Mucosa of stomach (tissue), 1 donor: ENCODE measurements at regions not wholly inside any gene's neighbourhood (a gene's known extent, or its start where the extent isn't known, plus 50 kb on each side); places are given as distances from the start of the nearest gene placed in this dataset.

Source experiments
- H3K27me3 ChIP-seq: one replicate; pipeline ENCODE4 v1.7.0; 2013; ENCODE audit warnings: mild to moderate bottlenecking, low read length; ENCODE audit not compliant: control insufficient read depth, insufficient read depth
- H3K36me3 ChIP-seq: one replicate; pipeline ENCODE4 v1.7.0; 2013; ENCODE audit warnings: low read length; ENCODE audit not compliant: control insufficient read depth, insufficient read depth
- H3K4me1 ChIP-seq: one replicate; pipeline ENCODE4 v1.7.0; 2013; ENCODE audit warnings: mild to moderate bottlenecking, low read length; ENCODE audit not compliant: control insufficient read depth, insufficient read depth
- H3K4me3 ChIP-seq: one replicate; pipeline ENCODE4 v1.7.0; 2013; ENCODE audit warnings: low read length
- H3K9ac ChIP-seq: one replicate; pipeline ENCODE4 v1.7.0; 2013; ENCODE audit warnings: mild to moderate bottlenecking, low read length, moderate library complexity
- H3K9me3 ChIP-seq: one replicate; pipeline ENCODE4 v1.7.0; 2013; ENCODE audit warnings: mild to moderate bottlenecking, low read length, moderate library complexity; ENCODE audit not compliant: control insufficient read depth
- donor health status: Pancreatic carcinoma.

GRCh38 chr6:148027201-148027600 is 315.4 kb upstream of the SASH1 start:
- H3K27me3 ChIP-seq, result no peaks in the 10 kb centered on the region
- H3K4me3 ChIP-seq, result no peak overlapping the region
- H3K4me1 ChIP-seq, result no peaks in the 10 kb centered on the region
- no peak overlapping the region for H3K9ac ChIP-seq
- no peaks in the 10 kb centered on the region for H3K36me3 ChIP-seq
- H3K9me3 ChIP-seq, result no peaks in the 10 kb centered on the region

- Histone ChIP-seq H3K36me3 (no peaks in the 10 kb centered on the region), H3K9ac (no peak overlapping the region), H3K4me3 (no peak overlapping the region), H3K4me1 (no peaks in the 10 kb centered on the region), H3K27me3 (no peaks in the 10 kb centered on the region), H3K9me3 (no peaks in the 10 kb centered on the region)
Measured at GRCh38 chr6:148035806-148036390, 306.7 kb upstream of the SASH1 start.

- Histone ChIP-seq H3K4me3 (no peak overlapping the region), H3K4me1 (no peaks in the 10 kb centered on the region), H3K27me3 (no peaks in the 10 kb centered on the region), H3K9ac (no peak overlapping the region), H3K36me3 (no peaks in the 10 kb centered on the region), H3K9me3 (no peaks in the 10 kb centered on the region)
Measured at GRCh38 chr6:148037496-148037895, 305.1 kb upstream of the SASH1 start.

GRCh38 chr6:148041546-148041945 is 301.1 kb upstream of the SASH1 start:
- Histone ChIP-seq H3K27me3 (no peaks in the 10 kb centered on the region), H3K4me3 (no peak overlapping the region), H3K4me1 (no peaks in the 10 kb centered on the region), H3K9me3 (no peaks in the 10 kb centered on the region), H3K9ac (no peak overlapping the region), H3K36me3 (no peaks in the 10 kb centered on the region)

- Histone ChIP-seq H3K36me3 (no peaks in the 10 kb centered on the region), H3K4me1 (no peaks in the 10 kb centered on the region), H3K9ac (no peak overlapping the region), H3K4me3 (no peak overlapping the region), H3K27me3 (no peaks in the 10 kb centered on the region), H3K9me3 (no peaks in the 10 kb centered on the region)
Measured at GRCh38 chr6:148042536-148042935, 300.1 kb upstream of the SASH1 start.

GRCh38 chr6:148044261-148044751 is 298.3 kb upstream of the SASH1 start:
- Histone ChIP-seq H3K36me3 (no peaks in the 10 kb centered on the region), H3K9ac (no peak overlapping the region), H3K4me1 (no peaks in the 10 kb centered on the region), H3K4me3 (no peak overlapping the region), H3K9me3 (no peaks in the 10 kb centered on the region), H3K27me3 (no peaks in the 10 kb centered on the region)

- H3K4me1 ChIP-seq, result no peaks in the 10 kb centered on the region
- no peaks in the 10 kb centered on the region for H3K36me3 ChIP-seq
- no peaks in the 10 kb centered on the region for H3K27me3 ChIP-seq
- no peaks in the 10 kb centered on the region for H3K9me3 ChIP-seq
- H3K4me3 ChIP-seq, result no peak overlapping the region
- H3K9ac ChIP-seq, result no peak overlapping the region
Measured at GRCh38 chr6:148044921-148045320, 297.7 kb upstream of the SASH1 start.

- no peak overlapping the region for H3K4me3 ChIP-seq
- H3K4me1 ChIP-seq, result no peaks in the 10 kb centered on the region
- no peak overlapping the region for H3K9ac ChIP-seq
- no peaks in the 10 kb centered on the region for H3K27me3 ChIP-seq
- H3K36me3 ChIP-seq, result no peaks in the 10 kb centered on the region
- H3K9me3 ChIP-seq, result no peaks in the 10 kb centered on the region
Measured at GRCh38 chr6:148053209-148053608, 289.4 kb upstream of the SASH1 start.

- no peaks in the 10 kb centered on the region for H3K4me1 ChIP-seq
- H3K9ac ChIP-seq, result no peak overlapping the region
- H3K9me3 ChIP-seq, result no peaks in the 10 kb centered on the region
- no peak overlapping the region for H3K4me3 ChIP-seq
- no peaks in the 10 kb centered on the region for H3K36me3 ChIP-seq
- H3K27me3 ChIP-seq, result no peaks in the 10 kb centered on the region
Measured at GRCh38 chr6:148053796-148054195, 288.8 kb upstream of the SASH1 start.

GRCh38 chr6:148054219-148054618 is 288.4 kb upstream of the SASH1 start:
- Histone ChIP-seq H3K27me3 (no peaks in the 10 kb centered on the region), H3K4me3 (no peak overlapping the region), H3K4me1 (no peaks in the 10 kb centered on the region), H3K9me3 (no peaks in the 10 kb centered on the region), H3K36me3 (no peaks in the 10 kb centered on the region), H3K9ac (no peak overlapping the region)

- no peaks in the 10 kb centered on the region for H3K4me1 ChIP-seq
- no peaks in the 10 kb centered on the region for H3K9me3 ChIP-seq
- no peak overlapping the region for H3K4me3 ChIP-seq
- no peaks in the 10 kb centered on the region for H3K36me3 ChIP-seq
- H3K27me3 ChIP-seq, result no peaks in the 10 kb centered on the region
- H3K9ac ChIP-seq, result no peak overlapping the region
Measured at GRCh38 chr6:148055419-148055818, 287.2 kb upstream of the SASH1 start.

- Histone ChIP-seq H3K4me1 (no peaks in the 10 kb centered on the region), H3K4me3 (no peak overlapping the region), H3K27me3 (no peaks in the 10 kb centered on the region), H3K9ac (no peak overlapping the region), H3K36me3 (no peaks in the 10 kb centered on the region), H3K9me3 (no peaks in the 10 kb centered on the region)
Measured at GRCh38 chr6:148059869-148060268, 282.8 kb upstream of the SASH1 start.
